Right cardiac atrium (tissue), 5 donors: ENCODE measurements at regions not wholly inside any gene's neighbourhood (a gene's known extent, or its start where the extent isn't known, plus 50 kb on each side); places are given as distances from the start of the nearest gene placed in this dataset.

Experiments used
- ATAC-seq, 2 donors: fragments of 200-7000 bp; cut with Tn5 transposase; one replicate each; pipeline versions ENCODE4 v1.8.0 to v1.9.1; 2020; ENCODE audit warnings: moderate library complexity in 2 of 2, mild to moderate bottlenecking in 1 of 2
- DNase-seq, 3 donors: peaks; one replicate each; pipeline ENCODE4 v3.0.0-alpha.2; 2020
- H3K27ac ChIP-seq: one replicate; pipeline ENCODE4 v1.5.1; 2013; ENCODE audit warnings: mild to moderate bottlenecking, low read length, control low read depth, moderate library complexity
- H3K27me3 ChIP-seq: one replicate; pipeline ENCODE4 v1.6.1; 2013; ENCODE audit not compliant: control insufficient read depth, insufficient read depth
- H3K4me1 ChIP-seq: one replicate; pipeline ENCODE4 v1.6.1; 2013; ENCODE audit warnings: low read length; ENCODE audit not compliant: control insufficient read depth, insufficient read depth
- H3K4me3 ChIP-seq: one replicate; pipeline ENCODE4 v1.5.1; 2013; ENCODE audit warnings: low read length, control low read depth
- H3K9me3 ChIP-seq: one replicate; pipeline ENCODE4 v1.6.1; 2013; ENCODE audit warnings: low read length; ENCODE audit not compliant: control insufficient read depth
- WGBS: extraction: QIAGEN DNeasy Blood & Tissue Kit; methylation state at CpG from one replicate; pipeline ENCODE4 v1.1.7; 2013; 5-methylcytosine and 5-hydroxymethylcytosine counted together
- intact Hi-C, 4 donors: fragments of 100-400 bp; cut with DNase I; formaldehyde crosslinking; loops; one replicate each; pipeline versions ENCODE4 v1.11.0 to v1.14.0; 2022 to 2023
- donor health status: healthy with polysubstance abuse.
- donor health status: DM: no; HTN: yes; CAD: no.
- donor health status: DM: no; HTN: no; CAD: no.
- donor health status: DM: no; HTN: yes; CAD: no; lungs with severe emphysema.
- donor health status: DM: yes; HTN: yes; CAD: no.

- WGBS: 89% methylated on average over 10 of the region's 10 CpGs
- no peak for ATAC-seq
- Histone ChIP-seq H3K27me3 (no peaks in the 10 kb centered on the region), H3K4me1 (no peaks in the 10 kb centered on the region), H3K9me3 (no peaks in the 10 kb centered on the region), H3K4me3 (no peak overlapping the region), H3K27ac (no peak overlapping the region)
- DNase-seq: no peak
- intact Hi-C loops: loop anchor here in 1 of 4 donors (10.0 kb wide), 1 partner anchor 61 kb away; no protein-coding TSS in a partner anchor
Observed at GRCh38 chr20:24895898-24896658, 53.0 kb upstream of the CST7 start.

GRCh38 chr20:24896984-24897383 lies 52.1 kb upstream of the CST7 start:
- H3K27me3 ChIP-seq: no peaks in the 10 kb centered on the region
- H3K9me3 ChIP-seq: no peaks in the 10 kb centered on the region
- ATAC-seq: no peak
- no peak for DNase-seq
- H3K4me3 ChIP-seq: no peak overlapping the region
- intact Hi-C loops: loop anchor here in 1 of 4 donors (10.0 kb wide), 1 partner anchor 62 kb away; no protein-coding TSS in a partner anchor
- H3K4me1 ChIP-seq: no peaks in the 10 kb centered on the region
- 57% methylated on average over 5 of the region's 5 CpGs for WGBS
- no peak overlapping the region for H3K27ac ChIP-seq

GRCh38 chr20:24897974-24898373 lies 51.1 kb upstream of the CST7 start:
- H3K9me3 ChIP-seq: no peaks in the 10 kb centered on the region
- H3K27me3 ChIP-seq: no peaks in the 10 kb centered on the region
- 77% methylated on average over 4 of the region's 4 CpGs for WGBS
- ATAC-seq (no peak), DNase-seq (no peak)
- intact Hi-C loops: loop anchor here in 1 of 4 donors (10.0 kb wide), 1 partner anchor 63 kb away; no protein-coding TSS in a partner anchor
- H3K4me1 ChIP-seq: no peaks in the 10 kb centered on the region
- no peak overlapping the region for H3K27ac ChIP-seq
- no peak overlapping the region for H3K4me3 ChIP-seq

- Histone ChIP-seq H3K4me1 (no peaks in the 10 kb centered on the region), H3K9me3 (no peaks in the 10 kb centered on the region), H3K4me3 (no peak overlapping the region), H3K27ac (no peak overlapping the region), H3K27me3 (no peaks in the 10 kb centered on the region)
- DNase-seq: no peak
- ATAC-seq: no peak
- 89% methylated on average over 2 of the region's 2 CpGs for WGBS
- intact Hi-C loops: loop anchor here in 1 of 4 donors (10.0 kb wide), 1 partner anchor 64 kb away; no protein-coding TSS in a partner anchor
Observed at GRCh38 chr20:24899153-24899552, 49.9 kb upstream of the CST7 start.
